ENCODE measurements at regions not wholly inside any gene's neighbourhood (a gene's known extent, or its start where the extent isn't known, plus 50 kb on each side); places are given as distances from the start of the nearest gene placed in this dataset.
A peak's percentile ranks its signal among the peaks of the same experiment; 100 is the strongest.

GRCh38 chr12:68534108-68534507 lies 76.6 kb upstream of the RAP1B start:
- WGBS, 5 donors, result 96 to 99% (median 98%) methylated on average over 5 of the region's 5 CpGs
- no peaks in the 10 kb centered on the region for H3K27me3 ChIP-seq (replicated peaks in 1 of 7)
- no peak for TF ChIP-seq CTCF (IDR thresholded peaks at IDR 0.05 in 8 of 11, conservative IDR thresholded peaks at IDR 0.05 in 3 of 11)
- no peak for TF ChIP-seq POLR2A (IDR thresholded peaks at IDR 0.05)
- TF ChIP-seq POLR2AphosphoS5 (IDR thresholded peaks at IDR 0.05), result no peak
- no peaks in the 10 kb centered on the region for H3K36me3 ChIP-seq
- DNase-seq, result no peak
- no peak overlapping the region for H3K27ac ChIP-seq
- H3K4me3 ChIP-seq, result no peak overlapping the region
- peaks cover 0 to 20% (median 8%) of the 10 kb centered on the region in 6 donors for H3K4me1 ChIP-seq
- H3K9me3 ChIP-seq, result no peaks in the 10 kb centered on the region
- intact Hi-C loops (cut with DNase I; ENCODE audit: low total_unique reads), result loop anchor here (10.0 kb wide), 1 partner anchor 71 kb away; no protein-coding TSS in a partner anchor

DNA sequence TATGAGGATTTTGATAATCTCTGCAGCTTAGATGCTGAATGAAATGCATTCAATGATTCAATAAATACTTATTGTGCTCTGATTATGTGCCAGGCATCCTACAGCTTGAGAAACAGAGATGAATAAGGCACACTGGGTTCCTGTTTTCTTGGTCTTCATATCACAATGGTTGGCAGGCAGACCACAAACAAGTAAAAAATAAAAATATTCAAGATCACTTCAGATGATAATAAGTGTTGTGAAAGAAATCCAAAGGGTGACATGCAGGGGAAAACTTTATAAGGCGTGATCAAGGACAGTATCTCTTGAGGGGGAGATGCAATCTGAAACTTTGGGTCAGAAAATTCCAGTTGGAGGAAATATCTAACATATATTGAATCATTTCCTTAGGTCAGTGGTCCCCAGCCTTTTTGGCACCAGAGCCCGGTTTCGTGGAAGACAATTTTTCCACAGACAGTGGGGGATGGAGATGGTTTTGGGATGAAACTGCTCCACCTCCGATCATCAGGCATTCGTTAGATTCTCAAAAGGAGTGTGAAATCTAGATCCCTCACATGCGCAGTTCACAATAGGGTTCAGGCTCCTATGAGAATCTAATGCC lies 73.7 kb upstream of the RAP1B start:
- no peak for TF ChIP-seq CTCF (IDR thresholded peaks at IDR 0.05 in 8 of 11, conservative IDR thresholded peaks at IDR 0.05 in 3 of 11)
- TF ChIP-seq POLR2AphosphoS5 (IDR thresholded peaks at IDR 0.05), result no peak
- no peak for TF ChIP-seq POLR2A (IDR thresholded peaks at IDR 0.05)
- Histone ChIP-seq H3K36me3 (no peaks in the 10 kb centered on the region), H3K27me3 (replicated peaks in 1 of 7) (no peaks in the 10 kb centered on the region), H3K4me3 (no peak overlapping the region), H3K27ac (no peak overlapping the region), H3K4me1 (peaks cover 0 to 38% (median 21%) of the 10 kb centered on the region in 6 donors), H3K9me3 (peaks cover 0 to 16% (median 4%) of the 10 kb centered on the region in 8 donors)
- no peak for DNase-seq
- intact Hi-C loops (cut with DNase I; ENCODE audit: low total_unique reads), result loop anchor here (10.0 kb wide), 1 partner anchor 68 kb away; no protein-coding TSS in a partner anchor
- WGBS, 5 donors, result 77 to 90% (median 81%) methylated on average over 6 of the region's 6 CpGs

- H3K36me3 ChIP-seq, result no peaks in the 10 kb centered on the region
- no peak overlapping the region for H3K27ac ChIP-seq
- H3K9me3 ChIP-seq, result peaks cover 0 to 16% (median 4%) of the 10 kb centered on the region in 8 donors
- no peak overlapping the region for H3K4me3 ChIP-seq
- TF ChIP-seq CTCF (IDR thresholded peaks at IDR 0.05 in 8 of 11, conservative IDR thresholded peaks at IDR 0.05 in 3 of 11) (no peak), POLR2AphosphoS5 (IDR thresholded peaks at IDR 0.05) (no peak), POLR2A (IDR thresholded peaks at IDR 0.05) (no peak)
- H3K27me3 ChIP-seq (replicated peaks in 1 of 7), result no peaks in the 10 kb centered on the region
- WGBS, 5 donors, result 89 to 95% (median 93%) methylated on average over 2 of the region's 2 CpGs
- intact Hi-C loops (cut with DNase I; ENCODE audit: low total_unique reads), result loop anchor here (10.0 kb wide), 1 partner anchor 67 kb away; no protein-coding TSS in a partner anchor
- DNase-seq, result no peak
- peaks cover 0 to 38% (median 21%) of the 10 kb centered on the region in 6 donors for H3K4me1 ChIP-seq
Observed at GRCh38 chr12:68537571-68537970, 73.1 kb upstream of the RAP1B start.

- Histone ChIP-seq H3K9me3 (peaks cover 0 to 16% (median 4%) of the 10 kb centered on the region in 8 donors), H3K4me3 (peak overlapping the region in 6 of 8 donors; percentile 5 to 48 (median 20)), H3K4me1 (peaks cover 0 to 38% (median 21%) of the 10 kb centered on the region in 6 donors), H3K27ac (peak overlapping the region; percentile 17 to 85 (median 74)), H3K36me3 (no peaks in the 10 kb centered on the region), H3K27me3 (replicated peaks in 1 of 7) (no peaks in the 10 kb centered on the region)
- 22 to 31% (median 25%) methylated on average over 11 of the region's 11 CpGs for WGBS, 5 donors
- no peak for DNase-seq
- TF ChIP-seq POLR2A (IDR thresholded peaks at IDR 0.05) (no peak), CTCF (IDR thresholded peaks at IDR 0.05 in 8 of 11, conservative IDR thresholded peaks at IDR 0.05 in 3 of 11) (no peak), POLR2AphosphoS5 (IDR thresholded peaks at IDR 0.05) (no peak)
- intact Hi-C loops (cut with DNase I; ENCODE audit: low total_unique reads), result loop anchor here (10.0 kb wide), 1 partner anchor 66 kb away; no protein-coding TSS in a partner anchor
Observed at GRCh38 chr12:68538726-68539614, 71.7 kb upstream of the RAP1B start.
